Esophagus squamous epithelium (tissue), 5 donors: ENCODE measurements at regions not wholly inside any gene's neighbourhood (a gene's known extent, or its start where the extent isn't known, plus 50 kb on each side); places are given as distances from the start of the nearest gene placed in this dataset.
"Not testable (repeated sequence)": the region's sequence is repeated elsewhere in the genome, so short reads cannot be mapped to it uniquely, and the experiment has no call there.

Experiments
- DNase-seq: peaks from one replicate; lab custom pipeline; 2025; lab: John Stamatoyannopoulos, UW
- H3K27ac ChIP-seq, 4 donors: fragments of 200-600 bp; sonication (generic); one replicate each; pipeline ENCODE4 v1.5.1; 2016 to 2019; ENCODE audit warnings: mild to moderate bottlenecking in 1 of 4
- H3K27me3 ChIP-seq, 4 donors: fragments of 200-600 bp; sonication (generic); 1 replicate in 3 of 4; 2 replicates in 1 of 4; pipeline versions ENCODE4 v1.5.1 to v1.6.0; 2017 to 2021; ENCODE audit warnings: antibody characterized with exemption in 1 of 4
- H3K36me3 ChIP-seq, 3 donors: fragments of 200-600 bp; sonication (generic); one replicate each; pipeline ENCODE4 v1.5.1; 2016 to 2019
- H3K4me1 ChIP-seq, 3 donors: fragments of 200-600 bp; sonication (generic); one replicate each; pipeline ENCODE4 v1.5.1; 2017 to 2019
- H3K4me3 ChIP-seq, 4 donors: fragments of 200-600 bp; sonication (generic); 1 replicate in 3 of 4; 2 replicates in 1 of 4; pipeline ENCODE4 v1.5.1; 2016 to 2019; ENCODE audit warnings: mild to moderate bottlenecking in 2 of 4, moderate library complexity in 1 of 4
- H3K9me3 ChIP-seq, 3 donors: fragments of 200-600 bp; sonication (generic); one replicate each; pipeline ENCODE4 v1.5.1; 2016 to 2019
- POLR2A ChIP-seq, 4 donors: fragments of 450-650 bp; IDR thresholded peaks; one replicate each; pipeline ENCODE4 v1.6.1; 2017; ENCODE audit warnings: antibody characterized with exemption in 4 of 4, mild to moderate bottlenecking in 4 of 4, moderate library complexity in 3 of 4
- WGBS, 2 donors: methylation state at CpG; one replicate each; pipeline ENCODE4 v1.1.5; 2018; 5-methylcytosine and 5-hydroxymethylcytosine counted together
- intact Hi-C: fragments of 100-400 bp; cut with DNase I; formaldehyde crosslinking; loops from one replicate; pipeline ENCODE4 v1.15.0; 2022
- TF ChIP-seq, protein P1 (sequence below), 6 experiments: fragments of 450-650 bp in 4 of 6; fragments of 200-600 bp in 2 of 6; sonication (generic) in 2 of 6; IDR thresholded peaks; one replicate each; pipeline ENCODE4 v1.5.1; 2016 to 2019; ENCODE audit warnings: antibody characterized with exemption in 6 of 6, mild to moderate bottlenecking in 4 of 6, moderate library complexity in 4 of 6
- donor health status: DM: yes; HTN: yes; CAD: no.

DNA sequence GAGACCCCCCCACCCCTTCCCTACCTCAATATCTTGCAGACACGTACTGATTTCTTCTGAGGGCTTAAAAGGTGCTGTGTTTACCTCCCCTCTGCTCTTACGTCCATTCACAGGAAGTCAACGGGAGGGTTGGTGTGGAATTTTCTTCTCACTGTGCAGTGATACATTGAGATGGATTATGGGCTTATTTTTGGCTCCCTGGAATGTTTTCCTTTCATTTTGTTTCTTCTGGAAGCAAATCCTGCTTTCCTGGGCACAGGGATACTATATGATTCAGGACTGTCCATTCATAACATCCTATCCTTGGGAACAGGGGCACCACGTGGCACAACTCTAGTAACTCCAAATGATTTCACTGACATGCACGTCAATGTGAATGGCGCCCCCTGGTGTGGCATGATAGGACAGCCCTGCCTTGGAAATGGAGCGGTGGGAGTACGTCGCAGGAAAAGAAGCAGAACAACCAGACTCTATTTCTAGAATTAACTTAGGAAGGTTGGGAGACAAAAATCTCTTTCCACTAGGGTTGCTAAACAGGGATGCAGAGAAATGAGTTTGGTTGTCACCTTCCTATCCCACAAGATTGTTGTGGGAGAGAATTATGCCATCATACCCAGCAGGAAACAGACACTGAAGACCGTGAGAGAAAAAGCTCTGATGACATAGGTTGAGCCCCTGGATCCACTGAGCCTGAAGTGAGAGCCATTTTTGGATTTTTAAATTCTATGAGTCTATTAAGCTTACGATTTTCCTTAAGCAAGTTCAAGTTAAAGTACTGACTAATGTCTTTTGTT is 146.5 kb upstream of the RAG2 start:
- 22 to 31% methylated on average over 7 to 11 of the region's 11 CpGs for WGBS, 2 donors

DNA sequence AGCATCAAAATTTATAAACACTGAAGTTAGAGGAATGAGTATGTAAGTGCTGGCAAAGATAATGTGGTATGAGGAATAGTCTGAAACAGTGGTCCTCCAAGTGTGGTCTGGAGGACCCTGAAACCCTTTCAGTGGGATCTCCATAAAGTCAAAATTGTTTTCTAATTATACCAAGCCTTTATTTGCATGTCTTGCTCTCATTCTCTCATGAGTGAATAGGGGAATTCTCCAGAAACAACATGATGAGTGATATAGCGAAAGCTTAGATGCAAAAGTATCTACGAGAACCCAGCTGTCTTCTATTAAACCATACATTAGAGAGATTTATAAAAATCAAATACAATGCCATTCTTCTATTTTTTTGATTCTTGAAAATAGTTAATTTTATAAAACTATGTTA is 145.0 kb upstream of the RAG2 start:
- Histone ChIP-seq H3K9me3 (no peaks in the 10 kb centered on the region), H3K36me3 (no peaks in the 10 kb centered on the region), H3K4me1 (no peaks in the 10 kb centered on the region), H3K4me3 (no peak overlapping the region), H3K27ac (no peak overlapping the region), H3K27me3 (peaks cover 0 to 23% (median 0%) of the 10 kb centered on the region in 4 donors)
- TF ChIP-seq, protein P1, sequence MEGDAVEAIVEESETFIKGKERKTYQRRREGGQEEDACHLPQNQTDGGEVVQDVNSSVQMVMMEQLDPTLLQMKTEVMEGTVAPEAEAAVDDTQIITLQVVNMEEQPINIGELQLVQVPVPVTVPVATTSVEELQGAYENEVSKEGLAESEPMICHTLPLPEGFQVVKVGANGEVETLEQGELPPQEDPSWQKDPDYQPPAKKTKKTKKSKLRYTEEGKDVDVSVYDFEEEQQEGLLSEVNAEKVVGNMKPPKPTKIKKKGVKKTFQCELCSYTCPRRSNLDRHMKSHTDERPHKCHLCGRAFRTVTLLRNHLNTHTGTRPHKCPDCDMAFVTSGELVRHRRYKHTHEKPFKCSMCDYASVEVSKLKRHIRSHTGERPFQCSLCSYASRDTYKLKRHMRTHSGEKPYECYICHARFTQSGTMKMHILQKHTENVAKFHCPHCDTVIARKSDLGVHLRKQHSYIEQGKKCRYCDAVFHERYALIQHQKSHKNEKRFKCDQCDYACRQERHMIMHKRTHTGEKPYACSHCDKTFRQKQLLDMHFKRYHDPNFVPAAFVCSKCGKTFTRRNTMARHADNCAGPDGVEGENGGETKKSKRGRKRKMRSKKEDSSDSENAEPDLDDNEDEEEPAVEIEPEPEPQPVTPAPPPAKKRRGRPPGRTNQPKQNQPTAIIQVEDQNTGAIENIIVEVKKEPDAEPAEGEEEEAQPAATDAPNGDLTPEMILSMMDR (IDR thresholded peaks at IDR 0.05) = no peak
- no peak for TF ChIP-seq POLR2A (IDR thresholded peaks at IDR 0.05)
- intact Hi-C loops = no loop called here
- 74 to 85% methylated on average over 2 of the region's 2 CpGs for WGBS, 2 donors
- no peak for DNase-seq

More for the DNA sequence above, 146.5 kb upstream of the RAG2 start:
- peaks cover 0 to 27% (median 0%) of the 10 kb centered on the region in 4 donors for H3K27me3 ChIP-seq
- H3K9me3 ChIP-seq = no peaks in the 10 kb centered on the region
- no peak for DNase-seq
- H3K4me1 ChIP-seq = no peaks in the 10 kb centered on the region
- no peaks in the 10 kb centered on the region for H3K36me3 ChIP-seq
- intact Hi-C loops = loop anchor here (5.0 kb wide), 1 partner anchor 42 kb away; no protein-coding TSS in a partner anchor
- no peak overlapping the region for H3K4me3 ChIP-seq
- H3K27ac ChIP-seq = no peak overlapping the region
- TF ChIP-seq POLR2A (IDR thresholded peaks at IDR 0.05) = no peak
- TF ChIP-seq, protein P1 (IDR thresholded peaks at IDR 0.05) = peak; percentile 48 to 64 (median 56)

DNA sequence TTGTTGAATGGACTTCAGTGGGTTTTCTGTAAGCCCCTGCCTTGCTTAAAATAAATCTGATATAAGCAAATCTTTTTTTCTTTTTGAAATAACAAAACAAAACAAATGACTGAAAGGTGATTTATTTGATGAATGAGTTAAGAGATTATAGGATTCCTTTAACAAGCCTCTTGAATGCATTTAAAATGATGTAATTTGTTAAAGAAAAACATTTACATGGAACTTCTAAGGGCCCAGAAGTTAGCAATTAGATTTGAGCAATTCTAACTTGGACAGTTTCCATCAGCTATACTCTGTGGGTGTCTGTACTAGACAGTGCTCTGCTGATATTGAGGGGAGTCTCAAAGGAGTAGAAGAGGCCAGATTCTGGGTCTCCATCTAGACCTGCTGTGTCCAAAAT is 143.5 kb upstream of the RAG2 start:
- peaks cover 0 to 18% (median 0%) of the 10 kb centered on the region in 4 donors for H3K27me3 ChIP-seq
- TF ChIP-seq, protein P1 (IDR thresholded peaks at IDR 0.05) = no peak
- TF ChIP-seq POLR2A (IDR thresholded peaks at IDR 0.05) = no peak
- DNase-seq = no peak
- no peak overlapping the region for H3K27ac ChIP-seq
- H3K9me3 ChIP-seq = no peaks in the 10 kb centered on the region
- H3K4me1 ChIP-seq = no peaks in the 10 kb centered on the region
- intact Hi-C loops = no loop called here
- H3K4me3 ChIP-seq = no peak overlapping the region
- H3K36me3 ChIP-seq = no peaks in the 10 kb centered on the region

DNA sequence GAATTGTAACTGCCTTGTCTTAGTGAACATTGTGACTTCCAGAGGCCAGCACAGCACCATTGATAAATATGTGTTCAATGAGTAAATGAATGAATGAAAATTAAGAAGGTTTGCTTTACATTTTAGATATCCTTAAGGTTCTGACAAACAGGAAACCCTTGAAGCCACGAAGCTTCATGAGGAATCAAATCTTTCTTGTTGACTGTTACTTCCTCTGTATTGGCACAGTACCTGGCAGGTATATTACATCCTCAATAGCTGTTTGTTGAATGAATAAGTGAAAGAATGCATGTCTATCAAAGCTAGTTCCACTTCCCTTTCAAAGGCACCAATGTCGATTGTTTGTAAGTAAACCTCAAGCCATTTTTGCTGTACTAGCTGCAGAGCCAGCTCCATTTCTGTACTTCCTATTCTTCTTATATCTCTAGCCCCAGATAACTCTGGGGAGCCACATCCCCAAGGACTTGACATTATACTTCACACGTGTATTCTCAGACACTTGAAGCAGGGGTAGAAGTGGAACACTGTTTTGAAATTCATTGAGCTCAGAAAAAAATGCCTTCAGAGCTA is 140.3 kb upstream of the RAG2 start:
- no peak overlapping the region for H3K4me3 ChIP-seq
- intact Hi-C loops = no loop called here
- no peaks in the 10 kb centered on the region for H3K4me1 ChIP-seq
- H3K27me3 ChIP-seq = peaks cover 0 to 12% (median 0%) of the 10 kb centered on the region in 4 donors
- no peak overlapping the region for H3K27ac ChIP-seq
- DNase-seq = no peak
- 31 to 34% methylated on average over 3 of the region's 3 CpGs for WGBS, 2 donors
- H3K9me3 ChIP-seq = no peaks in the 10 kb centered on the region
- no peaks in the 10 kb centered on the region for H3K36me3 ChIP-seq
- no peak for TF ChIP-seq POLR2A (IDR thresholded peaks at IDR 0.05)
- TF ChIP-seq, protein P1 (IDR thresholded peaks at IDR 0.05) = no peak

DNA sequence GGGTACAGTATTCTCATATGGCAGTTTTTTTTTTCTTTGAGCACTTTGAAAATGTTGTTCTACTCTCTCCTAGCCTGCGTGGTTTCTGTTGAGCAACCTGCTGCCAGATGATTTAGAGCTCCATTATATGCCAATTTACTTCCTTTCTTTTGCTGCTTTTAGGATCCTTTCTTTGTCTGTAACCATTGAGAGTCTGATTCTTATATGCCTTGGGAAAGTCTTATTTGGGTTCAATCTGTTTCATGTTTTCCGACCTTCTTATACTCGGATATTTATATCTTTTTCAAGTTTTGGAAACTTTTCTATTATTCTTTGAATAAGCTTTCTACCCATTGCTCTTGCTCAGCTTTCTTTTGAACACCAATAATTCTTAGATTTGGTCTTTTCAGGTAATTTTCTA is 138.1 kb upstream of the RAG2 start:
- intact Hi-C loops = no loop called here
- TF ChIP-seq POLR2A (IDR thresholded peaks at IDR 0.05) = no peak
- TF ChIP-seq, protein P1 (IDR thresholded peaks at IDR 0.05) = no peak
- no peaks in the 10 kb centered on the region for H3K4me1 ChIP-seq
- WGBS, 2 donors = 77 to 89% methylated on average over 3 of the region's 3 CpGs
- no peaks in the 10 kb centered on the region for H3K36me3 ChIP-seq
- H3K4me3 ChIP-seq = no peak overlapping the region
- peaks cover 0 to 12% (median 0%) of the 10 kb centered on the region in 4 donors for H3K27me3 ChIP-seq
- H3K27ac ChIP-seq = no peak overlapping the region
- no peaks in the 10 kb centered on the region for H3K9me3 ChIP-seq
- DNase-seq = no peak

DNA sequence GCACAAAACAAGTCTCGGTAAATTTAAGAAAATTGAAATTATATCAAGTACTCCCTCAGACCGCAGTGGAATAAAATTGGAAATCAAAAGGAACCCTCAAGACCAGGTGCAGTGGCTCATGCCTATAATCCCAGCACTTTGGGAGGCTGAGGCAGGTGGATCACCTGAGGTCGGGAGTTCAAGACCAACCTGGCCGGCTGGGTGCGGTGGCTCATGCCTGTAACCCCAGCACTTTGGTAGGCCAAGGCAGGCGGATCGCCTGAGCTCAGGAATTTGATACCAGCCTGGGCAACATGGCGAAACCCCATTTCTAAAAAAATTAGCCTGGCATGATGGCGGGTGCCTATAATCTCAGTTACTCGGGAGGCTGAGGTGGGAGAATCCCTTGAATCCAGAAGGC is 135.7 kb upstream of the RAG2 start:
- H3K27me3 ChIP-seq, H3K36me3 ChIP-seq, H3K4me3 ChIP-seq, DNase-seq, H3K9me3 ChIP-seq, H3K27ac ChIP-seq, intact Hi-C loops, H3K4me1 ChIP-seq: not testable (repeated sequence)
- 85 to 94% methylated on average over 6 to 10 of the region's 10 CpGs for WGBS, 2 donors
